GM23338 (cell line): ENCODE measurements at regions not wholly inside any gene's neighbourhood (a gene's known extent, or its start where the extent isn't known, plus 50 kb on each side); places are given as distances from the start of the nearest gene placed in this dataset.

Experiments used
- ATAC-seq: fragments of 200-7000 bp; cut with Tn5 transposase; 3 replicates; pipeline ENCODE4 v1.9.1; 2020
- DNase-seq: peaks from one replicate; pipeline ENCODE4 v3.0.0-alpha.2; 2015; ENCODE audit warnings: low spot score
- H2AFZ ChIP-seq: fragments of 200-600 bp; sonication (generic); 2 replicates; pipeline ENCODE4 v1.8.0; 2016; ENCODE audit warnings: antibody characterized with exemption, mild to moderate bottlenecking, moderate library complexity
- H3F3A ChIP-seq: fragments of 200-600 bp; sonication (generic); replicated peaks from 2 replicates; pipeline ENCODE4 v1.8.0; 2017; ENCODE audit warnings: antibody characterized with exemption, mixed run types, low read depth
- H3K27ac ChIP-seq: fragments of 200-600 bp; sonication (generic); 2 replicates; pipeline ENCODE4 v1.6.1; 2016; ENCODE audit warnings: low read depth
- H3K27me3 ChIP-seq: fragments of 200-600 bp; sonication (generic); 2 replicates; pipeline ENCODE4 v1.8.0; 2016; ENCODE audit warnings: mild to moderate bottlenecking, mixed run types, moderate library complexity; ENCODE audit not compliant: insufficient read depth
- H3K36me3 ChIP-seq: fragments of 200-600 bp; sonication (generic); 2 replicates; pipeline ENCODE4 v1.8.0; 2016; ENCODE audit warnings: mild to moderate bottlenecking; ENCODE audit not compliant: insufficient read depth
- H3K4me1 ChIP-seq: fragments of 200-600 bp; sonication (generic); 2 replicates; pipeline ENCODE4 v1.8.0; 2016; ENCODE audit warnings: mild to moderate bottlenecking, moderate library complexity; ENCODE audit not compliant: insufficient read depth
- H3K4me2 ChIP-seq: fragments of 200-600 bp; sonication (generic); 2 replicates; pipeline ENCODE4 v1.7.1; 2017; ENCODE audit warnings: mixed run types
- H3K4me3 ChIP-seq: fragments of 200-600 bp; sonication (generic); 2 replicates; pipeline ENCODE4 v1.6.1; 2016; ENCODE audit warnings: mixed run types
- H3K79me2 ChIP-seq: fragments of 200-600 bp; sonication (generic); replicated peaks from 2 replicates; pipeline ENCODE4 v1.8.0; 2017; ENCODE audit warnings: mild to moderate bottlenecking; ENCODE audit not compliant: insufficient read depth
- H3K9me2 ChIP-seq: fragments of 200-600 bp; sonication (generic); 2 replicates; pipeline ENCODE4 v1.8.0; 2017; ENCODE audit not compliant: insufficient read depth
- H4K20me1 ChIP-seq: fragments of 200-600 bp; sonication (generic); replicated peaks from 2 replicates; pipeline ENCODE4 v1.8.0; 2017; ENCODE audit warnings: mild to moderate bottlenecking; ENCODE audit not compliant: insufficient read depth
- H3K27ac Mint-ChIP-seq: 2 replicates; pipeline ENCODE4 v1.8.0; 2020; ENCODE audit warnings: inconsistent platforms, mild to moderate bottlenecking, moderate library complexity, mixed read lengths
- H3K27me3 Mint-ChIP-seq: 3 replicates; pipeline ENCODE4 v1.8.0; 2022; ENCODE audit warnings: low read depth, mild to moderate bottlenecking, moderate library complexity, mixed read lengths, inconsistent platforms; ENCODE audit not compliant: insufficient read depth, poor library complexity
- H3K36me3 Mint-ChIP-seq: 3 replicates; pipeline ENCODE4 v1.8.0; 2021; ENCODE audit warnings: low read depth, mild to moderate bottlenecking, inconsistent platforms, moderate library complexity, mixed read lengths
- H3K4me1 Mint-ChIP-seq: 3 replicates; pipeline ENCODE4 v1.8.0; 2020; ENCODE audit warnings: mild to moderate bottlenecking, inconsistent platforms, mixed read lengths
- H3K4me3 Mint-ChIP-seq: 3 replicates; pipeline ENCODE4 v1.8.0; 2021; ENCODE audit warnings: moderate library complexity, mild to moderate bottlenecking, inconsistent platforms, mixed read lengths
- H3K9me3 Mint-ChIP-seq: 3 replicates; pipeline ENCODE4 v1.8.0; 2020; ENCODE audit warnings: moderate library complexity, mild to moderate bottlenecking, inconsistent platforms, mixed read lengths
- CREB1 ChIP-seq: fragments of 250-450 bp; sonication (Bioruptor Pico); IDR thresholded peaks from 2 replicates; pipeline ENCODE4 v1.5.0; 2020; ENCODE audit warnings: low read depth, mild to moderate bottlenecking, moderate library complexity
- CTCF ChIP-seq, 2 experiments: fragments of 200-600 bp in 1 of 2; sonication (generic) in 1 of 2; conservative IDR thresholded peaks; 2 replicates each; pipeline versions ENCODE4 v1.5.1 to v1.6.1; 2016 to 2017; ENCODE audit warnings: antibody characterized with exemption in 2 of 2, low read depth in 2 of 2, mild to moderate bottlenecking in 2 of 2, moderate library complexity in 1 of 2
- EZH2 ChIP-seq: fragments of 200-600 bp; sonication (generic); IDR thresholded peaks from one replicate; pipeline ENCODE4 v1.8.0; 2017; ENCODE audit warnings: antibody characterized with exemption, mild to moderate bottlenecking, low read depth; ENCODE audit not compliant: unreplicated experiment
- EZH2phosphoT487 ChIP-seq: fragments of 200-600 bp; sonication (generic); IDR thresholded peaks from one replicate; pipeline ENCODE4 v1.8.1; 2018; ENCODE audit warnings: antibody characterized with exemption; ENCODE audit not compliant: unreplicated experiment
- JUNB ChIP-seq: IDR thresholded peaks from one replicate; pipeline ENCODE4 v1.6.1; 2016; ENCODE audit warnings: antibody characterized with exemption; ENCODE audit not compliant: unreplicated experiment
- NANOG ChIP-seq: IDR thresholded peaks from 2 replicates; pipeline ENCODE4 v1.6.1; 2016; ENCODE audit warnings: antibody characterized with exemption, borderline replicate concordance
- POLR2AphosphoS5 ChIP-seq: IDR thresholded peaks from 2 replicates; pipeline ENCODE4 v1.6.1; 2016; ENCODE audit warnings: antibody characterized with exemption, low read depth
- STAT1 ChIP-seq: IDR thresholded peaks from one replicate; pipeline ENCODE4 v1.6.1; 2016; ENCODE audit warnings: antibody characterized with exemption; ENCODE audit not compliant: unreplicated experiment
- ZNF114 ChIP-seq: fragments of 250-450 bp; sonication (Bioruptor Pico); IDR thresholded peaks from 2 replicates; pipeline ENCODE4 v1.5.0; 2020; ENCODE audit warnings: mild to moderate bottlenecking, moderate library complexity
- ZNF331 ChIP-seq: fragments of 250-450 bp; sonication (Bioruptor Pico); IDR thresholded peaks from 2 replicates; pipeline ENCODE4 v1.5.0; 2020; ENCODE audit warnings: low read depth, mild to moderate bottlenecking, moderate library complexity
- ZNF462 ChIP-seq: fragments of 250-450 bp; sonication (Bioruptor Pico); IDR thresholded peaks from 2 replicates; pipeline ENCODE4 v1.5.0; 2020; ENCODE audit warnings: mild to moderate bottlenecking, moderate library complexity
- TF ChIP-seq, protein P1 (sequence below): IDR thresholded peaks from one replicate; pipeline ENCODE4 v1.6.1; 2018; ENCODE audit warnings: antibody characterized with exemption; ENCODE audit not compliant: unreplicated experiment
- TF ChIP-seq, protein P2 (sequence below): IDR thresholded peaks from 2 replicates; pipeline ENCODE4 v1.6.1; 2016; ENCODE audit warnings: antibody characterized with exemption

DNA sequence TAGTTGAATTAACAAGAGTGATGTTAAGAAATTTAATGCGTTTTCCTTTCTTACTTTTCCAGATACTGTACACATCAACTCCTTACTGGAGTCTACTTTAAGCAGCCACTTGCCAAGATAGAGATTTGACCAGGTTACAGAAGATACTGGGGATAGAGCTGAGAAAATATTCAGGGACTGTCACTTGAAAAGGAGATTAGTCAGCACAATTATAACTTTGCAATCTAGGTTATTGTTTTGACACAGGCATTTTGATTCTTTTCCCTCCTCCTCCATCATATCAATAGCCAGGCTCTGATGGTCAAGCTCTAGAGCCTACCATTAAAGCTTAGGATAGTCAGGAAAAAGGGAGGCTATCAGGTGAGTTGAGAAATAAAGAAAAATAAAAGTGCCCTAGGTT, 345.9 kb upstream of the ITGA1 start:
- no peak overlapping the region for H3K4me3 Mint-ChIP-seq
- H2AFZ ChIP-seq: no peak overlapping the region
- H3K27me3 ChIP-seq: no peaks in the 10 kb centered on the region
- H3K9me3 Mint-ChIP-seq: peaks cover 6% of the 10 kb centered on the region; the same call in 1 of the 3 replicates
- no peak for ATAC-seq
- H3K4me3 ChIP-seq: no peak overlapping the region
- no peak for DNase-seq
- no peak overlapping the region for H3K27ac ChIP-seq
- no peak overlapping the region for H3K27ac Mint-ChIP-seq
- H3K36me3 Mint-ChIP-seq: no peaks in the 10 kb centered on the region; the same call in 2 of the 3 replicates
- H3F3A ChIP-seq: no peaks in the 10 kb centered on the region
- H3K4me2 ChIP-seq: no peak overlapping the region
- no peaks in the 10 kb centered on the region for H4K20me1 ChIP-seq
- no peaks in the 10 kb centered on the region for H3K79me2 ChIP-seq
- TF ChIP-seq CTCF (conservative IDR thresholded peaks at IDR 0.05; ENCODE audit: low read depth in 2 of 2) (no peak), CREB1 (CRISPR knock-in tag) (no peak), EZH2phosphoT487 (no peak), ZNF462 (CRISPR knock-in tag) (no peak), ZNF114 (CRISPR knock-in tag) (no peak), EZH2 (no peak), JUNB (no peak), ZNF331 (CRISPR knock-in tag) (no peak), NANOG (no peak), POLR2AphosphoS5 (no peak), STAT1 (no peak)
- TF ChIP-seq, protein P1, sequence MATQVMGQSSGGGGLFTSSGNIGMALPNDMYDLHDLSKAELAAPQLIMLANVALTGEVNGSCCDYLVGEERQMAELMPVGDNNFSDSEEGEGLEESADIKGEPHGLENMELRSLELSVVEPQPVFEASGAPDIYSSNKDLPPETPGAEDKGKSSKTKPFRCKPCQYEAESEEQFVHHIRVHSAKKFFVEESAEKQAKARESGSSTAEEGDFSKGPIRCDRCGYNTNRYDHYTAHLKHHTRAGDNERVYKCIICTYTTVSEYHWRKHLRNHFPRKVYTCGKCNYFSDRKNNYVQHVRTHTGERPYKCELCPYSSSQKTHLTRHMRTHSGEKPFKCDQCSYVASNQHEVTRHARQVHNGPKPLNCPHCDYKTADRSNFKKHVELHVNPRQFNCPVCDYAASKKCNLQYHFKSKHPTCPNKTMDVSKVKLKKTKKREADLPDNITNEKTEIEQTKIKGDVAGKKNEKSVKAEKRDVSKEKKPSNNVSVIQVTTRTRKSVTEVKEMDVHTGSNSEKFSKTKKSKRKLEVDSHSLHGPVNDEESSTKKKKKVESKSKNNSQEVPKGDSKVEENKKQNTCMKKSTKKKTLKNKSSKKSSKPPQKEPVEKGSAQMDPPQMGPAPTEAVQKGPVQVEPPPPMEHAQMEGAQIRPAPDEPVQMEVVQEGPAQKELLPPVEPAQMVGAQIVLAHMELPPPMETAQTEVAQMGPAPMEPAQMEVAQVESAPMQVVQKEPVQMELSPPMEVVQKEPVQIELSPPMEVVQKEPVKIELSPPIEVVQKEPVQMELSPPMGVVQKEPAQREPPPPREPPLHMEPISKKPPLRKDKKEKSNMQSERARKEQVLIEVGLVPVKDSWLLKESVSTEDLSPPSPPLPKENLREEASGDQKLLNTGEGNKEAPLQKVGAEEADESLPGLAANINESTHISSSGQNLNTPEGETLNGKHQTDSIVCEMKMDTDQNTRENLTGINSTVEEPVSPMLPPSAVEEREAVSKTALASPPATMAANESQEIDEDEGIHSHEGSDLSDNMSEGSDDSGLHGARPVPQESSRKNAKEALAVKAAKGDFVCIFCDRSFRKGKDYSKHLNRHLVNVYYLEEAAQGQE: no peak
- TF ChIP-seq, protein P2, sequence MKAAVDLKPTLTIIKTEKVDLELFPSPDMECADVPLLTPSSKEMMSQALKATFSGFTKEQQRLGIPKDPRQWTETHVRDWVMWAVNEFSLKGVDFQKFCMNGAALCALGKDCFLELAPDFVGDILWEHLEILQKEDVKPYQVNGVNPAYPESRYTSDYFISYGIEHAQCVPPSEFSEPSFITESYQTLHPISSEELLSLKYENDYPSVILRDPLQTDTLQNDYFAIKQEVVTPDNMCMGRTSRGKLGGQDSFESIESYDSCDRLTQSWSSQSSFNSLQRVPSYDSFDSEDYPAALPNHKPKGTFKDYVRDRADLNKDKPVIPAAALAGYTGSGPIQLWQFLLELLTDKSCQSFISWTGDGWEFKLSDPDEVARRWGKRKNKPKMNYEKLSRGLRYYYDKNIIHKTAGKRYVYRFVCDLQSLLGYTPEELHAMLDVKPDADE: no peak
- no peaks in the 10 kb centered on the region for H3K4me1 ChIP-seq
- H3K36me3 ChIP-seq: no peaks in the 10 kb centered on the region
- H3K27me3 Mint-ChIP-seq: peaks cover under 1% of the 10 kb centered on the region
- H3K4me1 Mint-ChIP-seq: 0 out of 3 replicates have a peak, but pooled peaks cover under 1% of the 10 kb centered on the region
- H3K9me2 ChIP-seq: 0 out of 2 replicates have a peak, but pooled peaks cover 6% of the 10 kb centered on the region
